ENCODE measurements at regions not wholly inside any gene's neighbourhood (a gene's known extent, or its start where the extent isn't known, plus 50 kb on each side); places are given as distances from the start of the nearest gene placed in this dataset.

GRCh38 chr20:51132279-51132678 is 109.4 kb upstream of the KCNG1 start:
- TF ChIP-seq, protein P1, sequence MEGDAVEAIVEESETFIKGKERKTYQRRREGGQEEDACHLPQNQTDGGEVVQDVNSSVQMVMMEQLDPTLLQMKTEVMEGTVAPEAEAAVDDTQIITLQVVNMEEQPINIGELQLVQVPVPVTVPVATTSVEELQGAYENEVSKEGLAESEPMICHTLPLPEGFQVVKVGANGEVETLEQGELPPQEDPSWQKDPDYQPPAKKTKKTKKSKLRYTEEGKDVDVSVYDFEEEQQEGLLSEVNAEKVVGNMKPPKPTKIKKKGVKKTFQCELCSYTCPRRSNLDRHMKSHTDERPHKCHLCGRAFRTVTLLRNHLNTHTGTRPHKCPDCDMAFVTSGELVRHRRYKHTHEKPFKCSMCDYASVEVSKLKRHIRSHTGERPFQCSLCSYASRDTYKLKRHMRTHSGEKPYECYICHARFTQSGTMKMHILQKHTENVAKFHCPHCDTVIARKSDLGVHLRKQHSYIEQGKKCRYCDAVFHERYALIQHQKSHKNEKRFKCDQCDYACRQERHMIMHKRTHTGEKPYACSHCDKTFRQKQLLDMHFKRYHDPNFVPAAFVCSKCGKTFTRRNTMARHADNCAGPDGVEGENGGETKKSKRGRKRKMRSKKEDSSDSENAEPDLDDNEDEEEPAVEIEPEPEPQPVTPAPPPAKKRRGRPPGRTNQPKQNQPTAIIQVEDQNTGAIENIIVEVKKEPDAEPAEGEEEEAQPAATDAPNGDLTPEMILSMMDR (IDR thresholded peaks at IDR 0.05): no peak
- no peak for TF ChIP-seq POLR2A (IDR thresholded peaks at IDR 0.05)

Data from lower leg skin (tissue), 3 donors.